ENCODE measurements at regions not wholly inside any gene's neighbourhood (a gene's known extent, or its start where the extent isn't known, plus 50 kb on each side); places are given as distances from the start of the nearest gene placed in this dataset.

DNA sequence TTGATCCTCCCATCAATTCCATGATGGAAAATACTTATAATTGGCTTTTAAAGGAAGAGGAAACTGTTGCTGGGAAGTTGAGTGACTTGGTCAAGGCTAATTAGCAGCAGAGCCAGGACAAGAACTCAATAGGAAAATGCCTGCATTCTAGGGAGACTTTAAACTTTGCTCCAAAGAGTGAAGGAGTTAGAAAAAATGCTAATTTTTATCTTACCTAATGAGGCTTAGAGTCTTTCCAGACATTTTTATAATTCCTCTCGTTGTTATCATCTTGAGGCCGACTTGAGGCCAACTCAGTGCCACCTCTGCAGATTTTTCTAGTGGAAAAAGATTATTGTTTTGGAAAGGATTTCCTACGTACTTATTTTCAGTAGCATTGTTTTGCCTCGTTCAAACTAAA is 344.6 kb downstream of the ETNK1 start:
- H3K56ac ChIP-seq (ENCODE audit: extremely low read depth, insufficient read depth, low read length), result no peak overlapping the region
- ChIA-PET POLR2A (ENCODE audit: unreplicated experiment) (no interaction called here), CTCF (no interaction called here)
- H3K27me3 ChIP-seq (ENCODE audit: control insufficient read depth, insufficient read depth, low read length), result peaks cover 8% of the 10 kb centered on the region
- H4K20me1 ChIP-seq (ENCODE audit: insufficient read depth, low read length), result no peaks in the 10 kb centered on the region
- H3K4me2 ChIP-seq (ENCODE audit: low read depth, low read length), result no peak overlapping the region
- H3K4ac ChIP-seq (ENCODE audit: low read depth, low read length), result no peak overlapping the region
- no peak overlapping the region for H3K14ac ChIP-seq (replicated peaks; ENCODE audit: low read depth, low read length)
- no peaks in the 10 kb centered on the region for H3K36me3 ChIP-seq (ENCODE audit: control insufficient read depth, insufficient read depth, low read length)
- no TSS peak for BruUV-seq (replicated peaks)
- TF ChIP-seq RFX5 (IDR thresholded peaks at IDR 0.05; ENCODE audit: low read depth, low read length), result no peak
- no peak for TF ChIP-seq POLR2A (IDR thresholded peaks at IDR 0.05; ENCODE audit: low read depth, low read length)
- no peak for TF ChIP-seq MAZ (IDR thresholded peaks at IDR 0.05; ENCODE audit: borderline replicate concordance, low read depth, low read length)
- no peak for TF ChIP-seq CEBPB (IDR thresholded peaks at IDR 0.05; ENCODE audit: low read depth, low read length)
- no peak for TF ChIP-seq MAFK (IDR thresholded peaks at IDR 0.05; ENCODE audit: low read depth, low read length)
- TF ChIP-seq, protein P1, sequence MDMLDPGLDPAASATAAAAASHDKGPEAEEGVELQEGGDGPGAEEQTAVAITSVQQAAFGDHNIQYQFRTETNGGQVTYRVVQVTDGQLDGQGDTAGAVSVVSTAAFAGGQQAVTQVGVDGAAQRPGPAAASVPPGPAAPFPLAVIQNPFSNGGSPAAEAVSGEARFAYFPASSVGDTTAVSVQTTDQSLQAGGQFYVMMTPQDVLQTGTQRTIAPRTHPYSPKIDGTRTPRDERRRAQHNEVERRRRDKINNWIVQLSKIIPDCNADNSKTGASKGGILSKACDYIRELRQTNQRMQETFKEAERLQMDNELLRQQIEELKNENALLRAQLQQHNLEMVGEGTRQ (IDR thresholded peaks at IDR 0.05; ENCODE audit: low read depth, low read length), result no peak
- no peak overlapping the region for H2AK5ac ChIP-seq (ENCODE audit: low read depth, low read length)
- ATAC-seq (ENCODE audit: low read depth), result no peak
- intact Hi-C loops (cut with micrococcal nuclease), result no loop called here
- no peaks in the 10 kb centered on the region for H3K9me1 ChIP-seq (ENCODE audit: insufficient read depth, low read length)
- H3K23ac ChIP-seq (ENCODE audit: low read depth, low read length), result no peak overlapping the region
- H3K79me1 ChIP-seq (ENCODE audit: low read depth in 1 of 2, low read length in 2 of 2), result no peaks in the 10 kb centered on the region
- no peak overlapping the region for H3K18ac ChIP-seq (ENCODE audit: low read depth, low read length)
- no peak overlapping the region for H2AK9ac ChIP-seq (replicated peaks; ENCODE audit: low read depth, low read length, poor library complexity)
- H2AFZ ChIP-seq (replicated peaks; ENCODE audit: low read length, poor library complexity), result no peak overlapping the region
- dilution Hi-C loops (cut with HindIII; ENCODE audit: low sequenced_read_pairs, unreplicated experiment), result no loop called here
- H2BK120ac ChIP-seq (ENCODE audit: low read depth, low read length), result no peak overlapping the region
- H2BK5ac ChIP-seq (ENCODE audit: low read depth, low read length, poor library complexity, severe bottlenecking), result no peak overlapping the region
- no peak overlapping the region for H3K27ac ChIP-seq (ENCODE audit: insufficient read depth, low read length)
- H4K8ac ChIP-seq (ENCODE audit: low read depth in 2 of 2, low read length in 2 of 2), result no peak overlapping the region
- in situ Hi-C loops (cut with MboI; ENCODE audit: low sequenced_read_pairs), result no loop called here
- no peaks in the 10 kb centered on the region for H3K9me3 ChIP-seq (ENCODE audit: control insufficient read depth, insufficient read depth, low read length)
- no peak overlapping the region for H4K91ac ChIP-seq (ENCODE audit: insufficient read depth, low read depth, low read length)
- no CpG with 5 or more reads among the region's 4 CpGs for WGBS, 2 experiments (ENCODE audit: extremely low coverage in 2 of 2, insufficient read length in 1 of 2)
- DNase-seq, result no peak
- H2BK20ac ChIP-seq (ENCODE audit: low read depth, low read length), result no peak overlapping the region
- no peak overlapping the region for H4K5ac ChIP-seq (ENCODE audit: low read depth, low read length)
- no peak overlapping the region for H3K9ac ChIP-seq (ENCODE audit: low read depth, low read length)
- no peaks in the 10 kb centered on the region for H3K4me1 ChIP-seq (ENCODE audit: control insufficient read depth, insufficient read depth, low read length)
- H3K4me3 ChIP-seq (ENCODE audit: insufficient read depth, low read depth, low read length), result no peak overlapping the region
- no peak overlapping the region for H2BK15ac ChIP-seq (ENCODE audit: low read depth, low read length)
